GM12864 (cell line): ENCODE measurements at regions not wholly inside any gene's neighbourhood (a gene's known extent, or its start where the extent isn't known, plus 50 kb on each side); places are given as distances from the start of the nearest gene placed in this dataset.
"Not testable (repeated sequence)": the region's sequence is repeated elsewhere in the genome, so short reads cannot be mapped to it uniquely, and the experiment has no call there.

Source experiments
- DNase-seq: peaks from one replicate; pipeline ENCODE4 v3.0.0-alpha.2; 2011; ENCODE audit warnings: low read depth
- H3K4me3 ChIP-seq: 2 replicates; pipeline ENCODE4 v1.5.1; 2011; ENCODE audit warnings: mild to moderate bottlenecking, low read depth, low read length, control low read depth
- CTCF ChIP-seq: IDR thresholded peaks from 2 replicates; pipeline ENCODE4 v1.5.1; 2011; ENCODE audit warnings: low read depth, mild to moderate bottlenecking, moderate library complexity, low read length, control low read depth, inconsistent platforms; ENCODE audit errors: missing control alignments

DNA sequence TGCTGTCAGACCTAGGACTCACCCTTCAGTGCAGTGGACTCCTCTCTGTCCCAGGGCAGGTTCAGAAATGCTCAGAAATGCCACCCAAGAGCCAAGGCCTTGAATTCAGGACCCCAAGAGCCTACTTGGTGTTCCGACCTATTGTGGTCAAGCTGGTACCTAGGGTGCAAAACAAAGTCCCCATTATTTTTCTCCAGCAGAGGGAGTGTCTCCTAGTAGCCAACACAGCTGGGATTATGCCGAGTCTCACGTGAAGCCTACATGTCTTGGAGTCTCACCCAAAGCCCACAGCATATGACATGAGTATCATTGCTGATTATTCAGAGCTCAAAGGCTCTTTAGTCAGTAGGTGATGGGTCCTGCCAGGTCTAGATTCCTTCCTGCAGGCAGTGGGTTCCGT is 671.1 kb upstream of the SPRY2 start:
- H3K4me3 ChIP-seq, result no peak overlapping the region
- TF ChIP-seq CTCF, result no peak
- no peak for DNase-seq

- no peak for DNase-seq
- H3K4me3 ChIP-seq, result no peak overlapping the region
- no peak for TF ChIP-seq CTCF
These were observed 661.0 kb upstream of the SPRY2 start for GRCh38 chr13:81001828-81002385.

DNA sequence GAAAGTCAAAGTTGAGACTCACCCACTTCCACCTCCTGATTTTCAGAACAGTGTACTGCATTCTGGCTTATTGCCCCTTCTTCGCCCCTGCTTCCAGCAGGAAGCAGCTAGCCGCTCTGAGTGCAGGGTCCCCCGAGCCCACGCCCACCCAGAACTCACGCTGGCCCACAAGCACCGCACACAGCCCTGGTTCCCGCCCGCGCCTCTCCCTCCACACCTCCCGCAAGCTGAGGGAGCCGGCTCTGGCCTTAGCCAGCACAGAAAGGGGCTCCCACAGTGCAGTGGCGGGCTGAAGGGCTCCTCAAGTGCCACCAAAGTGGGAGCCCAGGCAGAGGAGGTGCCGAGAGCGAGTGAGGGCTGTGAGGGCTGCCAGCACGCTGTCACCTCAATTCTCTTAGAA is 657.7 kb upstream of the SPRY2 start:
- not testable (repeated sequence) for DNase-seq, H3K4me3 ChIP-seq

DNA sequence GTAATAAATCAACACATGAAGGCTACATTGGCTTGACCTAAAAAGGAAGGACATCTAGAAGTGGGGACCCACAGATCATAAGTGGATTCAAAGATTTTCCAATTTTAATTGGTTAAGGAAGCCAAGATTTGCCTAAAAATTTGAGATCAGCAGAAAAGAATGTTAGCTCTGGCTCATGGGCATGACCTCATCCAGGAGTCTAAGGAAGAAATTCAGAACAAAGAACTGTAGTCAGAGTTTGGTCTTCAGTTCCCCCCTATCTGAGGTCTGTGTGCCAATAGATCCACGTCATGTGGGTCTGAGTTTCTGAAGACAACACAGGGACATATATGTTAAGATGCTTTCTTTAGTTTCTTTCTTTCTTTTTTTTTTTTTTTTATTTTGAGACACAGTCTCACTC is 648.8 kb upstream of the SPRY2 start:
- H3K4me3 ChIP-seq, result no peak overlapping the region
- no peak for DNase-seq
- TF ChIP-seq CTCF, result no peak

GRCh38 chr13:80989241-80989640 is 648.3 kb upstream of the SPRY2 start:
- TF ChIP-seq CTCF, result no peak
- no peak for DNase-seq
- H3K4me3 ChIP-seq, result no peak overlapping the region

GRCh38 chr13:80988391-80989151 is 647.6 kb upstream of the SPRY2 start:
- no peak for TF ChIP-seq CTCF
- no peak for DNase-seq
- H3K4me3 ChIP-seq, result no peak overlapping the region

GRCh38 chr13:80979035-80979641 is 638.2 kb upstream of the SPRY2 start:
- DNase-seq, result peak; percentile 13
- TF ChIP-seq CTCF, result peak; percentile 78
- H3K4me3 ChIP-seq, result no peak overlapping the region
